ENCODE measurements at regions not wholly inside any gene's neighbourhood (a gene's known extent, or its start where the extent isn't known, plus 50 kb on each side); places are given as distances from the start of the nearest gene placed in this dataset.

DNA sequence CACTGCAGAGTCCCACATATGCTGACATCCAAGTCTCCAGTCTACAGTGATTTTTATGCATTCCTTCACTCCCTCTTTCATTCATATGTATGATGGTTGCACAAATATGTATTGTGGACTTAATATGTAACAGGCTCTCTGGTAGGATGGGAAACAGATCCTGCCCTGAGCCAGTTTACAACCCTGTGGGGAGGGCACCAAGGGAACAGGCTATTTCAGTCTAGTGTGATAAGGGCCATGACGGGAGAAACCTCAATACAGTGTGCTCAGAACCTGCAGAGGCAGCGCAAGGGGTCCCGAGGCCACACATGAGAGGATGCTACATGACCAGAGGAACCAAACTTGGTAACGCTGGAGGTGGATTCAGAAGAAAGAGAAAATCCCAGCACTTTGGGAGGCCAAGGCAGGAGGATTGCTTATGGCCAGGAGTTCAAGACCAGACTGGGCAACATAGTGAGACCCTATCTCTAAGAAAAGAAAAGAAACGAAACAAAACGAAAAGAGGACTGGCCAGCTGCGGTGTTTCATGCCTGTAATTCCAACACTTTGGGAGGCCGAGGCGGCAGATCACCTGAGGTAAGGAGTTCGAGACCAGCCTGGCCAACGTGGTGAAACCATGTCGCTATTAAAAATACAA lies 249.8 kb upstream of the JARID2 start:
- DNase-seq = no peak
- CTCF ChIA-PET = no interaction called here
- no peaks in the 10 kb centered on the region for H4K20me1 ChIP-seq (ENCODE audit: insufficient read depth)
- TF ChIP-seq, protein P1, sequence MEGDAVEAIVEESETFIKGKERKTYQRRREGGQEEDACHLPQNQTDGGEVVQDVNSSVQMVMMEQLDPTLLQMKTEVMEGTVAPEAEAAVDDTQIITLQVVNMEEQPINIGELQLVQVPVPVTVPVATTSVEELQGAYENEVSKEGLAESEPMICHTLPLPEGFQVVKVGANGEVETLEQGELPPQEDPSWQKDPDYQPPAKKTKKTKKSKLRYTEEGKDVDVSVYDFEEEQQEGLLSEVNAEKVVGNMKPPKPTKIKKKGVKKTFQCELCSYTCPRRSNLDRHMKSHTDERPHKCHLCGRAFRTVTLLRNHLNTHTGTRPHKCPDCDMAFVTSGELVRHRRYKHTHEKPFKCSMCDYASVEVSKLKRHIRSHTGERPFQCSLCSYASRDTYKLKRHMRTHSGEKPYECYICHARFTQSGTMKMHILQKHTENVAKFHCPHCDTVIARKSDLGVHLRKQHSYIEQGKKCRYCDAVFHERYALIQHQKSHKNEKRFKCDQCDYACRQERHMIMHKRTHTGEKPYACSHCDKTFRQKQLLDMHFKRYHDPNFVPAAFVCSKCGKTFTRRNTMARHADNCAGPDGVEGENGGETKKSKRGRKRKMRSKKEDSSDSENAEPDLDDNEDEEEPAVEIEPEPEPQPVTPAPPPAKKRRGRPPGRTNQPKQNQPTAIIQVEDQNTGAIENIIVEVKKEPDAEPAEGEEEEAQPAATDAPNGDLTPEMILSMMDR (conservative IDR thresholded peaks at IDR 0.05) = no peak
- TF ChIP-seq EZH2 (IDR thresholded peaks at IDR 0.05; ENCODE audit: low read depth) = no peak
- no peaks in the 10 kb centered on the region for H3K9me2 ChIP-seq (ENCODE audit: insufficient read depth)
- H3K4me3 ChIP-seq = no peak overlapping the region
- H2AFZ ChIP-seq = no peak overlapping the region
- H3K4me1 ChIP-seq (replicated peaks; ENCODE audit: insufficient read depth) = no peaks in the 10 kb centered on the region
- H3K9me3 ChIP-seq (ENCODE audit: insufficient read depth, low read depth) = no peaks in the 10 kb centered on the region
- intact Hi-C loops (cut with micrococcal nuclease; ENCODE audit: unreplicated experiment) = no loop called here
- no peaks in the 10 kb centered on the region for H3K79me2 ChIP-seq (ENCODE audit: low read depth)
- no peaks in the 10 kb centered on the region for H3F3A ChIP-seq (ENCODE audit: insufficient read depth, low read depth)
- H3K27me3 ChIP-seq (ENCODE audit: insufficient read depth, low read depth) = no peaks in the 10 kb centered on the region
- no TSS peak for BruUV-seq (replicated peaks)
- H3K4me2 ChIP-seq = no peak overlapping the region
- no peaks in the 10 kb centered on the region for H3K36me3 ChIP-seq (ENCODE audit: low read depth)
- no peak overlapping the region for H3K27ac ChIP-seq
- POLR2A ChIA-PET (ENCODE audit: unreplicated experiment) = no interaction called here

DNA sequence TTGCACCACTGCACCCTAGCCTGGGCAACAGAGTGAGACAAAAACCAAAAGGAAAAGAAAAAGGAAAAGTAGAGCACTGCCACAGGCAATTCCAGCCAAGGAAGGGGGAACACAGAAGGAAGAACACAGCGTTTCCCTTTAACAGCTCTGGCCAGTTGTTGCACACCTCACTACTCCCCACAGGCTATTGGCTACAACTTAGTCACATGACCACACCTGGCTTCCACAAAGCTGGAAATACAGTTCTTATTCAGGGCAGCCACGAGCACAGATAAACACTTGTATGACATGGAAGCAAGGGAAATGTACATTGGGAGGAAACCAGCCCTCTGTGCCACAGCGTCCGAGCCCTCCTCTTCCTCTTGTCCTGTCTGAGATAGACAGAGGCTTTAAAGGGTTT lies 249.0 kb upstream of the JARID2 start:
- no TSS peak for BruUV-seq (replicated peaks)
- Histone ChIP-seq H3K4me1 (replicated peaks; ENCODE audit: insufficient read depth) (no peaks in the 10 kb centered on the region), H3K27ac (no peak overlapping the region), H3K4me2 (no peak overlapping the region), H4K20me1 (ENCODE audit: insufficient read depth) (no peaks in the 10 kb centered on the region), H3K9me2 (ENCODE audit: insufficient read depth) (no peaks in the 10 kb centered on the region), H3K36me3 (ENCODE audit: low read depth) (no peaks in the 10 kb centered on the region), H3K9me3 (ENCODE audit: insufficient read depth, low read depth) (no peaks in the 10 kb centered on the region), H3F3A (ENCODE audit: insufficient read depth, low read depth) (no peaks in the 10 kb centered on the region), H2AFZ (no peak overlapping the region), H3K4me3 (no peak overlapping the region), H3K27me3 (ENCODE audit: insufficient read depth, low read depth) (no peaks in the 10 kb centered on the region), H3K79me2 (ENCODE audit: low read depth) (no peaks in the 10 kb centered on the region)
- no peak for TF ChIP-seq EZH2 (IDR thresholded peaks at IDR 0.05; ENCODE audit: low read depth)
- TF ChIP-seq, protein P1 (conservative IDR thresholded peaks at IDR 0.05) = no peak
- no peak for DNase-seq
- intact Hi-C loops (cut with micrococcal nuclease; ENCODE audit: unreplicated experiment) = no loop called here
- ChIA-PET POLR2A (ENCODE audit: unreplicated experiment) (no interaction called here), CTCF (no interaction called here)

DNA sequence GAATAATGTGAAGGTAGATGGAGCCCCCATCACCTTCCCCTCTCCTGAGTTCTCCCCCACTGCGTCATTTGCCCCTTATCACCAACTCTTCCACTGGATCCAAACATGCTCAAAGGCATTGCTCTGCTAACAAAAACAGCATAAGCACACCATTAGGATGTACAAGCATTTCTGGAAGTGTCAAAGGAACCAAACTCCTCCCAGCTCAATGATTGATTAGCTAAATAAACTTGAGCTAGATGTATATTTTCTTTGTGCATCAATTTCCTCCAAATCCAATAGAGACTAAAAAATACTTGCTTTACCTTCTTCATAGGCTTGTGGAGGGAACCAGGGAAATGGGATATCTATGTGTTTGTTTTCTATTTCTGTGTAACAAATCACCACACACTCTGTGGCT lies 248.4 kb upstream of the JARID2 start:
- H3K36me3 ChIP-seq (ENCODE audit: low read depth) = no peaks in the 10 kb centered on the region
- intact Hi-C loops (cut with micrococcal nuclease; ENCODE audit: unreplicated experiment) = no loop called here
- no TSS peak for BruUV-seq (replicated peaks)
- no peak overlapping the region for H3K27ac ChIP-seq
- no peak for TF ChIP-seq EZH2 (IDR thresholded peaks at IDR 0.05; ENCODE audit: low read depth)
- TF ChIP-seq, protein P1 (conservative IDR thresholded peaks at IDR 0.05) = no peak
- no peak overlapping the region for H3K4me2 ChIP-seq
- H3K4me3 ChIP-seq = no peak overlapping the region
- DNase-seq = no peak
- no peaks in the 10 kb centered on the region for H3K79me2 ChIP-seq (ENCODE audit: low read depth)
- no peaks in the 10 kb centered on the region for H3K27me3 ChIP-seq (ENCODE audit: insufficient read depth, low read depth)
- ChIA-PET POLR2A (ENCODE audit: unreplicated experiment) (no interaction called here), CTCF (interaction anchor here (0.7 kb wide), 1 partner anchor 113 kb away, joined by 3 read pairs; no protein-coding TSS in a partner anchor)
- H3F3A ChIP-seq (ENCODE audit: insufficient read depth, low read depth) = no peaks in the 10 kb centered on the region
- no peak overlapping the region for H2AFZ ChIP-seq
- H4K20me1 ChIP-seq (ENCODE audit: insufficient read depth) = no peaks in the 10 kb centered on the region
- H3K4me1 ChIP-seq (replicated peaks; ENCODE audit: insufficient read depth) = no peaks in the 10 kb centered on the region
- H3K9me3 ChIP-seq (ENCODE audit: insufficient read depth, low read depth) = no peaks in the 10 kb centered on the region
- H3K9me2 ChIP-seq (ENCODE audit: insufficient read depth) = no peaks in the 10 kb centered on the region
